MCF 10A (cell line): ENCODE measurements at regions not wholly inside any gene's neighbourhood (a gene's known extent, or its start where the extent isn't known, plus 50 kb on each side); places are given as distances from the start of the nearest gene placed in this dataset.

ENCODE experiments used
- BruUV-seq: library from RNA; stranded (reverse); fragments of 400-500 nt; replicated peaks from 2 replicates; lab custom pipeline; 2021; lab: Mats Ljungman, UMichigan
- CTCF ChIA-PET: fragments of 300-600 bp; sonication (Branson Sonifier 250); formaldehyde crosslinking; extraction: SDS; loops from one replicate; lab custom pipeline; 2021; ENCODE audit warnings: antibody characterized with exemption, inconsistent platforms; lab: Yijun Ruan, JAX
- POLR2A ChIA-PET: fragments of 300-600, 350-650 bp; sonication (Branson Sonifier 250); formaldehyde crosslinking; extraction: SDS; loops from one replicate; lab custom pipeline; 2020; ENCODE audit warnings: antibody characterized with exemption, inconsistent platforms; lab: Yijun Ruan, JAX
- DNase-seq: peaks from one replicate; pipeline ENCODE4 v3.0.0-alpha.2; 2018; ENCODE audit not compliant: unreplicated experiment
- H3K27ac Mint-ChIP-seq: one replicate; pipeline ENCODE4 v1.8.0; 2022; ENCODE audit warnings: mild to moderate bottlenecking, low read depth, mixed read lengths; ENCODE audit not compliant: unreplicated experiment
- H3K27me3 Mint-ChIP-seq: one replicate; pipeline ENCODE4 v1.8.0; 2022; ENCODE audit warnings: mixed read lengths; ENCODE audit not compliant: insufficient read depth, unreplicated experiment
- H3K36me3 Mint-ChIP-seq: one replicate; pipeline ENCODE4 v1.8.0; 2022; ENCODE audit warnings: mild to moderate bottlenecking, moderate library complexity, mixed read lengths; ENCODE audit not compliant: insufficient read depth, unreplicated experiment
- H3K4me1 Mint-ChIP-seq: one replicate; pipeline ENCODE4 v1.8.0; 2022; ENCODE audit warnings: mixed read lengths; ENCODE audit not compliant: insufficient read depth, unreplicated experiment
- H3K4me3 Mint-ChIP-seq: one replicate; pipeline ENCODE4 v1.8.0; 2022; ENCODE audit warnings: mild to moderate bottlenecking, moderate library complexity, mixed read lengths; ENCODE audit not compliant: unreplicated experiment
- H3K9me3 Mint-ChIP-seq: one replicate; pipeline ENCODE4 v1.8.0; 2022; ENCODE audit warnings: mixed read lengths; ENCODE audit not compliant: unreplicated experiment
- intact Hi-C: fragments of 100-400 bp; cut with micrococcal nuclease; formaldehyde crosslinking; loops from 2 replicates; pipeline ENCODE4 v1.14.1; 2022
- TF ChIP-seq, protein P1 (sequence below): fragments of 200-600 bp; IDR thresholded peaks from one replicate; pipeline ENCODE4 v1.8.0; 2022; ENCODE audit warnings: antibody characterized with exemption, mild to moderate bottlenecking; ENCODE audit not compliant: unreplicated experiment

DNA sequence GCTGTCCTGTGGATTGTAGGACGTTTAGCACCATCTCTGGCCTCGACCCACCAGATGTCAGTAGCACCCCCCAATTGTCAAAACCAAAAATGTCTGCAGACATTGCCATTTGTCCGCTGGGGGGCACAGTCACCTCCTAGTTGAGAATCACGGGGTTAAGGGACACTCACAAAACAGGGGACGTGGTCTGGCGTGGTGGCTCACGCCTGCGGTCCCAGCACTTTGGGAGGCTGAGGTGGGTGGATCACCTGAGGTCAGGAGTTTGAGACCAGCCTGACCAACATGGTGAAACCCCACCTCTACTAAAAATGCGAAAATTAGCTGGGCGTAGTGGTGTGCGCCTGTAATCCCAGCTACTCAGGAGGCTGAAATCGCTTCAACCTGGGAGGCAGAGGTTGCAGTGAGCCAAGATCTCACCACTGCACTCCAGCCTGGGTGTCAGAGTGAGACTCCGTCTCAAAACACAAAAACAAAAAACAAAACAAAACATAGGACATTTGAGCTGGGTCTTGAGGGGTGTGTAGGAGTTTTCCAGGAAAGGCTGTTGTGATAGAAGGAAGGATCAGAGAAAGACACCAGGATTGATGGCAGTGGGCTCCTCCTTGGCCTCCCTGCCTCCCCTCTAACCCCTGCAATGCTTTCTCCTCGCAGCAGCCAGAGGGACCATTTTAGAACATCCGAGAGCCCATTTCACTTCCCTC, 171.8 kb upstream of the GSE1 start:
- ChIA-PET CTCF (interaction anchor here (0.6 to 2.1 kb wide), 6 partner anchors 12 to 170 kb away, joined by 3 to 6 read pairs (median 3); no protein-coding TSS in a partner anchor), POLR2A (interaction anchor here (0.7 to 1.1 kb wide), 2 partner anchors 15 to 113 kb away, joined by 3 to 5 read pairs; no protein-coding TSS in a partner anchor)
- H3K9me3 Mint-ChIP-seq: no peaks in the 10 kb centered on the region
- intact Hi-C loops: no loop called here
- TF ChIP-seq, protein P1, sequence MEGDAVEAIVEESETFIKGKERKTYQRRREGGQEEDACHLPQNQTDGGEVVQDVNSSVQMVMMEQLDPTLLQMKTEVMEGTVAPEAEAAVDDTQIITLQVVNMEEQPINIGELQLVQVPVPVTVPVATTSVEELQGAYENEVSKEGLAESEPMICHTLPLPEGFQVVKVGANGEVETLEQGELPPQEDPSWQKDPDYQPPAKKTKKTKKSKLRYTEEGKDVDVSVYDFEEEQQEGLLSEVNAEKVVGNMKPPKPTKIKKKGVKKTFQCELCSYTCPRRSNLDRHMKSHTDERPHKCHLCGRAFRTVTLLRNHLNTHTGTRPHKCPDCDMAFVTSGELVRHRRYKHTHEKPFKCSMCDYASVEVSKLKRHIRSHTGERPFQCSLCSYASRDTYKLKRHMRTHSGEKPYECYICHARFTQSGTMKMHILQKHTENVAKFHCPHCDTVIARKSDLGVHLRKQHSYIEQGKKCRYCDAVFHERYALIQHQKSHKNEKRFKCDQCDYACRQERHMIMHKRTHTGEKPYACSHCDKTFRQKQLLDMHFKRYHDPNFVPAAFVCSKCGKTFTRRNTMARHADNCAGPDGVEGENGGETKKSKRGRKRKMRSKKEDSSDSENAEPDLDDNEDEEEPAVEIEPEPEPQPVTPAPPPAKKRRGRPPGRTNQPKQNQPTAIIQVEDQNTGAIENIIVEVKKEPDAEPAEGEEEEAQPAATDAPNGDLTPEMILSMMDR: no peak
- DNase-seq: no peak
- H3K27me3 Mint-ChIP-seq: no peaks in the 10 kb centered on the region
- no peaks in the 10 kb centered on the region for H3K4me1 Mint-ChIP-seq
- peaks cover 13% of the 10 kb centered on the region for H3K36me3 Mint-ChIP-seq
- H3K4me3 Mint-ChIP-seq: no peak overlapping the region
- no TSS peak for BruUV-seq
- H3K27ac Mint-ChIP-seq: no peak overlapping the region

DNA sequence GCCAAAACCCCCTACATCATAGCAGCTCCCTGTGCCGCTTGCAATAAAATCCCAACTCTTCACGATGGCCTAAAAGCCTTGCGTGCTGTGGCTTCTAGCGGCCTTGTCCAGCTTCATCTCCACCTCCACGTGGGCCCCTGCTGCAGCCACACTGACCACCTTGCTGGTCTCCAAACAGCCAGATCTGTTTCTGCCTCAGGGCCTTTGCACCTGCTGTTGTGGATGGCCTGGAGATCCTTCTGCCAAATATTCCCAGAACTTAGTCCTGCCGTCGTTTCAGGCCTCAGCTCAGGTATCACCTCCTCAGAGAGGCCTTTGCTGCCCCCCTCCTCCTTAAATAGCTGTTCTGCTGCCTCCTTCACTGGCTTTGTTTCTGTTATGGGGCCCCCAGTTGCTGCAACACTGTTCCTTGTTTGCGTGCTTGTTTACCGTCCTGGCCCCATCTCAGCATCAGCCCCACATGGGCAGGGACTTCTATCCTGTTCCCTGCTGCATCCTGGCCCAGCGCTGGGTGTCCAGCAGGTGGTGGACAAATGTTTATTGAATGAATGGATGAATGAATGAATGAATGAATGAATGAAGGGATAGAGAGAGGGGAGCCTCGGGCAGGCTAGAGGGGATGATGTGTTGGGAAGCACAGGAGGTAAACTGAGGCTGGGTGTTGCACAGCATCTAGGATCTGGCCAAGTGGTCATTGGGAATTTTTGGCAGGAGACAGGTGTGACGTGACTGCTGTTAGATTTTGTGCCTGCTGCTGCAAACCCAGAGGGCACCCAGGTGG, 171.0 kb upstream of the GSE1 start:
- intact Hi-C loops: no loop called here
- Mint-ChIP-seq H3K9me3 (no peaks in the 10 kb centered on the region), H3K4me1 (no peaks in the 10 kb centered on the region), H3K36me3 (peaks cover 13% of the 10 kb centered on the region), H3K4me3 (no peak overlapping the region), H3K27me3 (no peaks in the 10 kb centered on the region), H3K27ac (no peak overlapping the region)
- ChIA-PET CTCF (interaction anchor here (0.6 to 2.1 kb wide), 7 partner anchors 12 to 169 kb away, joined by 3 to 6 read pairs (median 3); no protein-coding TSS in a partner anchor), POLR2A (interaction anchor here (1.1 kb wide), 1 partner anchor 14 kb away, joined by 5 read pairs; no protein-coding TSS in a partner anchor)
- BruUV-seq: no TSS peak
- DNase-seq: no peak
- TF ChIP-seq, protein P1: no peak

DNA sequence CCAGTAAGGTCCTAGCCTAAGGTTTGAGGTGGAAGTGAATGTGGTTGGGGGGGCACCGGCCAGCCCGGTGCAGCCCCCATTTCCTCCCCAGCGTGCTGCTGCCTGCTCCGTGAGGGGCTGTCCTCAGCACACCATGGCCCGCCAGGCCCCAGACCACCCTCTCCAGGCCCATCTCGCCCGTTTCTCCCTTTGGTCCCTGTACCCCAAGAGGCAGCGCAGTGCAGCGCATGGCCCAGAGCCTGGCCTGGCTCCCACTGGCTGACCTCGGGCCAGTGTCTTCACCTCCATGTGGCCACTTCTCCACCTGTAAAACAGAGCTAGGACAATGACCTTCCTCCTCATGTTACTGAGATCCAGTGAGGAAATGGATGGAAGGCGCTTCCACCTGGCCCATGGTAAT, 170.0 kb upstream of the GSE1 start:
- DNase-seq: no peak
- ChIA-PET CTCF (interaction anchor here (0.6 to 0.8 kb wide), 2 partner anchors 22 to 168 kb away, joined by 3 to 4 read pairs; no protein-coding TSS in a partner anchor), POLR2A (no interaction called here)
- Mint-ChIP-seq H3K4me3 (no peak overlapping the region), H3K27me3 (no peaks in the 10 kb centered on the region), H3K4me1 (no peaks in the 10 kb centered on the region), H3K36me3 (peaks cover 13% of the 10 kb centered on the region), H3K9me3 (no peaks in the 10 kb centered on the region), H3K27ac (no peak overlapping the region)
- no TSS peak for BruUV-seq
- TF ChIP-seq, protein P1: no peak
- intact Hi-C loops: no loop called here

DNA sequence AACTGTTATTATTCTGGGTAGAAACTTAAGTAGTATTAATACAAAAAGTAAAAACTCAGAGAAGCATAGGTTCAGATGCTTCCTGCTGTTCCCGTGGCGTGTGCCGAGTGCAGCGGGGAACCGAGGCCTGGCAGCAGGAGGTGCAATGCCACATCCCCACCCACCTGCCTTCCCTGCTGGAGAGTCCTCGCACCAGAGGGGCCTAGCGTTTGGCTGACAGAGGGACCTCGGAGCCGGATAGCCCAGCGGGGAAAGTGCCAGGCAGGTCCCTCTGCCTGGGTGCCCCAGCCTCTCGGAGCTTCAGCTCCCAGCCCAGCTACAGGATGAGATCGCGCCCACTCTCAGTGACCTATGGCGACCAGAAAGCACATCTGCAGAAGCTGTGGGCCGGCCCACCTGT, 169.6 kb upstream of the GSE1 start:
- no peaks in the 10 kb centered on the region for H3K4me1 Mint-ChIP-seq
- peaks cover 13% of the 10 kb centered on the region for H3K36me3 Mint-ChIP-seq
- H3K27me3 Mint-ChIP-seq: no peaks in the 10 kb centered on the region
- CTCF ChIA-PET: interaction anchor here (0.5 to 0.8 kb wide), 3 partner anchors 16 to 45 kb away, joined by 3 to 4 read pairs (median 4); no protein-coding TSS in a partner anchor
- no peak overlapping the region for H3K4me3 Mint-ChIP-seq
- no TSS peak for BruUV-seq
- no peak for DNase-seq
- TF ChIP-seq, protein P1: no peak
- no peaks in the 10 kb centered on the region for H3K9me3 Mint-ChIP-seq
- POLR2A ChIA-PET: no interaction called here
- intact Hi-C loops: no loop called here
- H3K27ac Mint-ChIP-seq: no peak overlapping the region
